Uterus (tissue), 3 donors: ENCODE measurements at regions not wholly inside any gene's neighbourhood (a gene's known extent, or its start where the extent isn't known, plus 50 kb on each side); places are given as distances from the start of the nearest gene placed in this dataset.

ENCODE experiments used
- DNase-seq, 2 donors: peaks; one replicate each; pipeline ENCODE4 v3.0.0-alpha.2; 2019 to 2020
- H3K27ac ChIP-seq, 2 donors: fragments of 200-600 bp; sonication (generic); 1 replicate in 1 of 2; 2 replicates in 1 of 2; pipeline ENCODE4 v1.5.1; 2016 to 2018
- H3K27me3 ChIP-seq, 2 donors: fragments of 200-600 bp; sonication (generic); one replicate each; pipeline ENCODE4 v1.5.1; 2018 to 2019; ENCODE audit warnings: control low read depth in 1 of 2
- H3K36me3 ChIP-seq, 2 donors: fragments of 200-600 bp; sonication (generic); one replicate each; pipeline ENCODE4 v1.5.1; 2019; ENCODE audit warnings: control low read depth in 1 of 2
- H3K4me1 ChIP-seq, 2 donors: fragments of 200-600 bp; sonication (generic); one replicate each; pipeline ENCODE4 v1.5.1; 2018 to 2019; ENCODE audit warnings: control low read depth in 1 of 2
- H3K4me3 ChIP-seq, 2 donors: fragments of 200-600 bp; sonication (generic); 1 replicate in 1 of 2; 2 replicates in 1 of 2; pipeline ENCODE4 v1.5.1; 2018 to 2019; ENCODE audit warnings: mild to moderate bottlenecking in 1 of 2
- H3K9me3 ChIP-seq, 2 donors: fragments of 200-600 bp; sonication (generic); one replicate each; pipeline ENCODE4 v1.5.1; 2019; ENCODE audit warnings: control low read depth in 1 of 2
- CTCF ChIP-seq, 4 experiments: fragments of 200-600 bp in 2 of 4; fragments of 450-650 bp in 2 of 4; sonication (generic) in 2 of 4; IDR thresholded peaks; one replicate each; pipeline ENCODE4 v1.5.1; 2016 to 2019; ENCODE audit warnings: antibody characterized with exemption in 4 of 4, mild to moderate bottlenecking in 2 of 4, moderate library complexity in 1 of 4
- POLR2A ChIP-seq, 2 donors: fragments of 450-650 bp; IDR thresholded peaks; one replicate each; pipeline ENCODE4 v1.6.1; 2016; ENCODE audit warnings: antibody characterized with exemption in 2 of 2, mild to moderate bottlenecking in 1 of 2, moderate library complexity in 1 of 2
- intact Hi-C: fragments of 100-400 bp; cut with DNase I; formaldehyde crosslinking; loops from one replicate; pipeline ENCODE4 v1.15.1; 2023; ENCODE audit warnings: low total_unique reads
- donor health status: DM: yes; HTN: yes; CAD: no.

- H3K4me1 ChIP-seq: peaks cover 0 to 9% of the 10 kb centered on the region in 2 donors
- H3K4me3 ChIP-seq: no peak overlapping the region
- intact Hi-C loops: no loop called here
- no peaks in the 10 kb centered on the region for H3K9me3 ChIP-seq
- H3K27ac ChIP-seq: no peak overlapping the region
- no peaks in the 10 kb centered on the region for H3K36me3 ChIP-seq
- TF ChIP-seq CTCF (IDR thresholded peaks at IDR 0.05) (no peak), POLR2A (IDR thresholded peaks at IDR 0.05) (no peak)
- H3K27me3 ChIP-seq: peaks cover 5 to 7% of the 10 kb centered on the region in 2 donors
- no peak for DNase-seq
Observed at GRCh38 chr11:116579857-116580727, 192.7 kb downstream of the BUD13 start.

- no peak overlapping the region for H3K4me3 ChIP-seq
- peak in 1 of 2 donors; percentile 26 for DNase-seq
Observed at GRCh38 chr11:116579031-116579653, 193.6 kb downstream of the BUD13 start.

DNA sequence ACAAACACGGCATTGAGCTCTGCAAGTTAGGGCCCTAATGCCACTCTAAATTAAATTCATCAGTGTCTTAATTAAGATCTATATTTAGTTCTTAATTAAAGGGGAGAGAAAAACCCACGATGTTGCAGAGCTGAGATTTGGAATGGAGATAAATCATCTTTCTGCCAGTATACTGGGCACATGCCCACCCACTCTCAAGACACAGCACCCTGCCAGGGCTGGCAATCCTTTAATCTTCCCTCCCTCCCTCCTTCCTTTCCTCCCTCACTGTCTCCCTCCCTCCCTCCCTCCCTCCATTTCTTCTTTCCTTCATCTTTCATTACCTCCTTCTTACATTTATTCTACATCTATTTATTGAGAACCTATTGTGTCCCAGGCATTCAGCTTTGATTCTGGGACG, 194.8 kb downstream of the BUD13 start:
- no peak overlapping the region for H3K4me3 ChIP-seq
- H3K27me3 ChIP-seq: peaks cover 5 to 7% of the 10 kb centered on the region in 2 donors
- H3K9me3 ChIP-seq: no peaks in the 10 kb centered on the region
- no peak for DNase-seq
- intact Hi-C loops: no loop called here
- no peak overlapping the region for H3K27ac ChIP-seq
- H3K36me3 ChIP-seq: no peaks in the 10 kb centered on the region
- H3K4me1 ChIP-seq: peaks cover 0 to 9% of the 10 kb centered on the region in 2 donors
- no peak for TF ChIP-seq CTCF (IDR thresholded peaks at IDR 0.05)
- TF ChIP-seq POLR2A (IDR thresholded peaks at IDR 0.05): no peak

More at GRCh38 chr11:116579031-116579653, 193.6 kb downstream of the BUD13 start:
- Histone ChIP-seq H3K27me3 (peaks cover 5 to 7% of the 10 kb centered on the region in 2 donors), H3K36me3 (no peaks in the 10 kb centered on the region), H3K4me1 (peaks cover 0 to 9% of the 10 kb centered on the region in 2 donors), H3K9me3 (no peaks in the 10 kb centered on the region), H3K27ac (no peak overlapping the region)
- TF ChIP-seq POLR2A (IDR thresholded peaks at IDR 0.05) (no peak), CTCF (IDR thresholded peaks at IDR 0.05) (no peak)
- intact Hi-C loops: no loop called here

DNA sequence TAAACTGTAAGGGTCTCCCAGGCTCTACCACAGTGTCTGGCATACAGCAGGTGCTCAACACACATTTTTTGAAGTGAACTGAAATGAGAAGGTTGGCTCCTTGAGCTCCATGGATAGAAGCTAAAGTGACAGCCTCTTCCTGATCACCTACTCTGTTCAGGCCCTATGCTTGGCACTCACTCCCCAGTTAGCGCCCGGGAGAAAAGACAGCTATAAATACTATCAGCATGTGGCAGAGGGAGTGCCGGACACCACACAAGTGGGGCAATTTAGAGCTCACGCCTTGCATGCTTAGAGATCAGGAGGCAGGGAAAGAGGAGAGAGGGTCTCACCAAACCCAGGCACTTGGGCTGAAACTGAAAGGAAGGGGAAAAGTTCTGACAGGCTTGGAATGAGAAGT, 195.5 kb downstream of the BUD13 start:
- no peaks in the 10 kb centered on the region for H3K9me3 ChIP-seq
- peaks cover 0 to 9% of the 10 kb centered on the region in 2 donors for H3K4me1 ChIP-seq
- TF ChIP-seq CTCF (IDR thresholded peaks at IDR 0.05) (no peak), POLR2A (IDR thresholded peaks at IDR 0.05) (no peak)
- no peak for DNase-seq
- intact Hi-C loops: no loop called here
- peaks cover 5 to 7% of the 10 kb centered on the region in 2 donors for H3K27me3 ChIP-seq
- no peak overlapping the region for H3K4me3 ChIP-seq
- no peaks in the 10 kb centered on the region for H3K36me3 ChIP-seq
- H3K27ac ChIP-seq: no peak overlapping the region

DNA sequence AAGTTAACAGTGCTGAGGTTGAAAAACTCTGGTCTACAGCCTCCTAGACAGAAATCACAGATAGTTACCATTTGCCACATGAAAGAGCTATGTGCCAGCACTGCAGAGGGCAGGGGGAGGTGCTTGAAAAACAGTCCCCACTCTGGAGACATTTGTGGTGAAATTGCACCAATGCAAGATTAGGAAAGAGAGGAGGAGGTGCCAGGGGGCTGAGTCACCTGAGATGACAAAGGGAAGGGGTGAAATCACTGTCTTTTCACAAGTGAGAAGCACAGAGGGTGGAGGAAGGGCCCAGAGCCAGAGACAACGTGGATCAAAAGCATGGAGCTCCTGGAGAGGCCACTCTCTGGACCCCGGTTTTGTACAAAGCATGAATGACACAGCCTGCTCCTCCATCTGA, 196.3 kb downstream of the BUD13 start:
- TF ChIP-seq POLR2A (IDR thresholded peaks at IDR 0.05) (no peak), CTCF (IDR thresholded peaks at IDR 0.05) (no peak)
- no peaks in the 10 kb centered on the region for H3K9me3 ChIP-seq
- H3K36me3 ChIP-seq: no peaks in the 10 kb centered on the region
- H3K4me1 ChIP-seq: peaks cover 0 to 9% of the 10 kb centered on the region in 2 donors
- peaks cover 2 to 7% of the 10 kb centered on the region in 2 donors for H3K27me3 ChIP-seq
- no peak overlapping the region for H3K4me3 ChIP-seq
- H3K27ac ChIP-seq: no peak overlapping the region
- intact Hi-C loops: no loop called here
- DNase-seq: no peak
